Cardiac fibroblast (primary cell): ENCODE measurements at regions not wholly inside any gene's neighbourhood (a gene's known extent, or its start where the extent isn't known, plus 50 kb on each side); places are given as distances from the start of the nearest gene placed in this dataset.

Experiments used
- DNase-seq, 2 donors: peaks; one replicate each; pipeline versions ENCODE4 v3.0.0 to v3.0.0-alpha.2; 2010; ENCODE audit warnings: low read depth in 2 of 2
- H3K4me3 ChIP-seq, 2 donors: replicated peaks in 1 of 2; 1 replicate in 1 of 2; 2 replicates in 1 of 2; pipeline ENCODE4 v1.5.1; 2011; ENCODE audit warnings: low read depth in 2 of 2, low read length in 2 of 2, mild to moderate bottlenecking in 2 of 2, moderate library complexity in 1 of 2
- CTCF ChIP-seq: IDR thresholded peaks from one replicate; pipeline ENCODE4 v1.5.1; 2011; ENCODE audit warnings: low read depth, mild to moderate bottlenecking, low read length, inconsistent platforms

GRCh38 chr4:42824278-42824977 is 68.1 kb upstream of the GRXCR1 start:
- DNase-seq = no peak
- no peak for TF ChIP-seq CTCF
- H3K4me3 ChIP-seq = no peak overlapping the region

- no peak for DNase-seq
- H3K4me3 ChIP-seq = no peak overlapping the region
- no peak for TF ChIP-seq CTCF
Observed at GRCh38 chr4:42821230-42821629, 71.3 kb upstream of the GRXCR1 start.

- no peak for DNase-seq
- H3K4me3 ChIP-seq = no peak overlapping the region
- TF ChIP-seq CTCF = no peak
Observed at GRCh38 chr4:42819863-42820514, 72.5 kb upstream of the GRXCR1 start.

- DNase-seq = no peak
- no peak overlapping the region for H3K4me3 ChIP-seq
- no peak for TF ChIP-seq CTCF
Observed at GRCh38 chr4:42817913-42818312, 74.6 kb upstream of the GRXCR1 start.

GRCh38 chr4:42816880-42817400 is 75.6 kb upstream of the GRXCR1 start:
- TF ChIP-seq CTCF = no peak
- H3K4me3 ChIP-seq = no peak overlapping the region
- DNase-seq = no peak

GRCh38 chr4:42816189-42816879 is 76.2 kb upstream of the GRXCR1 start:
- H3K4me3 ChIP-seq = no peak overlapping the region
- DNase-seq = no peak
- no peak for TF ChIP-seq CTCF
